ENCODE measurements at regions not wholly inside any gene's neighbourhood (a gene's known extent, or its start where the extent isn't known, plus 50 kb on each side); places are given as distances from the start of the nearest gene placed in this dataset.
"Not testable (repeated sequence)": the region's sequence is repeated elsewhere in the genome, so short reads cannot be mapped to it uniquely, and the experiment has no call there.

DNA sequence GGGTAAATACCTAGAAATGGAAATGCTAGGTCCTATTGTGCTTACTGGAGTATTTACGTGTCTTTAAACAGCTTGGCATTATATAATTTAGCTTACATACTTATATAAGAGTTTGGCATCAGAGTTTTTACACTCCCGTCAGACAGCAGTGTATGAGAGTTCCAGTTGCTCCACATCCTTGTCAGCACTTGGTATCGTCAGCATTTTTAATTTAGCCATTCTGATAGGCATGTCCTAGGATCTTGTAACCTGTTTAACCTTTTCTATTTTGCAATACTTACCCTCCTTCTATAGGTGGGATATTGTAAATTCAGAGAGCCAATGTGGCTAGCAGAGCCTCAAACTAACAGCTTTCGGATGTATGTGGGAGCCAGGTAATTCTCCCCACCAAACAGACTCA lies 228.3 kb upstream of the EEF2KMT start:
- DNase-seq (no peak), ATAC-seq (no peak)
- Mint-ChIP-seq H3K27me3 (ENCODE audit: low read depth) (peaks cover 7% of the 10 kb centered on the region), H3K4me3 (no peak overlapping the region), H3K36me3 (ENCODE audit: insufficient read depth) (no peaks in the 10 kb centered on the region), H3K9me3 (peaks cover 8% of the 10 kb centered on the region), H3K4me1 (ENCODE audit: low read depth) (no peaks in the 10 kb centered on the region)

DNA sequence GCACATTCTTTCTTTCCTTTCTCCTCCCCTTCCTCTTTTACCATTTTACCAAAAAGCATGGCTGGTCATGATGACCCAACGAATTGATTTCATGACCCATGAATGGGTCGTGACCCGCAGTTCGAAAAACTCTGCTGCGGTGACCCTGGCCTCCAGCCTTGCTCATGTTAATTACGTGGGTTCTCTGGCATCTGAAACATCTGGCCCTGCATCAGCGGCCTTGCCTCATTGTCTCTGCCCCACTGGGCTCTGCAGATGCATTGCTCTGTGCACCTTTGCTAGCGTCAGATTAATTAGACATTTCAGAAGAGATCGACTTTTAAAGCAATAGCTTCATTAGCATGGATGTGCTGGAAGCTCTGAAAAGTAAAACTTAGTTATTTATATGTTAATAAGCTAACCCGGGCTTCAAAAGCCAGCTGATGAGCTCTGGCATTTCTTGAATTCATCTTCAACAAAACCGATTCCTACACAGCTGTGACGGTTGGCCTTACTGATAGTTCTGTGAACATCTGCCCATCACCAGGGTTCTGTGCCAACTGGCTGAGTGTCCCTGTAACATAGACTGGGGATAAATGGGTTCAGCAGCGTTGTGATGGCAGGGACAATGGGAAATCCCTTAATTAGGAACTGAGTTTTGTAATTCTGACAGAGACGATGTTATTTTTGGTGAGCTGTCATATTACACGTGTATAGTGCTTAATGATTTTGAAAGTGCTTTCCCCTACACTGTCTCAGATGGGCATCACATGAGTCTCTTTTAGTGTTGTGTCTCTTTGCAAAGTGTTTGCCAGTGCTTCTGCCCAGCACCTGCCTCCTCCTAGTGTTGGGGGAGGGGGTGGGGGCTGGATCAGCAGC lies 225.9 kb upstream of the EEF2KMT start:
- H3K9me3 Mint-ChIP-seq = peaks cover 11% of the 10 kb centered on the region
- no peak overlapping the region for H3K4me3 Mint-ChIP-seq
- no peaks in the 10 kb centered on the region for H3K36me3 Mint-ChIP-seq (ENCODE audit: insufficient read depth)
- no peak for DNase-seq
- no peak for ATAC-seq
- H3K27me3 Mint-ChIP-seq (ENCODE audit: low read depth) = peaks cover 7% of the 10 kb centered on the region
- H3K4me1 Mint-ChIP-seq (ENCODE audit: low read depth) = no peaks in the 10 kb centered on the region

- Mint-ChIP-seq H3K36me3 (ENCODE audit: insufficient read depth) (no peaks in the 10 kb centered on the region), H3K4me3 (no peak overlapping the region), H3K9me3 (peaks cover 11% of the 10 kb centered on the region), H3K4me1 (ENCODE audit: low read depth) (no peaks in the 10 kb centered on the region), H3K27me3 (ENCODE audit: low read depth) (peaks cover 7% of the 10 kb centered on the region)
- ATAC-seq = no peak
- DNase-seq = no peak
These were observed 224.3 kb upstream of the EEF2KMT start for GRCh38 chr16:5321930-5322329.

DNA sequence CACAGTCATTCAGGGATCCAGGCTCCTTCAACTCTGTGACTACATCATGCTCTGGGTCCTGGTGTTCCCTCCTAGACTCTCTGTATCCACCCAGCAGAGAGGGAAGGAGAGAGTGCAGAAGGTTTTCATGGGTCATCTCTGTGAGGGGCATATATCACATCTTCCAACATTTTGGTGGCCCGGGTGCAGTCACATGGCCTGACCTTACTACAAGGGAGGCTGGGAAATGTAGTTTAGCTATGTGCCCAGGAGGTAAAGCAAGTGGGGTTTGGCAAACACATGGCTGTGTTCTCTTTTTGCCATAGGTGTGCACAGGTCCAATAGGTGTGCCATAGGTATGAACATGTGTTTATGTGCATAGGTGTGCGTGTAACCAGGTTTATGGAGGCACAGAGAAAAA lies 222.2 kb upstream of the EEF2KMT start:
- H3K4me1 Mint-ChIP-seq (ENCODE audit: low read depth) = no peaks in the 10 kb centered on the region
- no peak for ATAC-seq
- no peak overlapping the region for H3K4me3 Mint-ChIP-seq

DNA sequence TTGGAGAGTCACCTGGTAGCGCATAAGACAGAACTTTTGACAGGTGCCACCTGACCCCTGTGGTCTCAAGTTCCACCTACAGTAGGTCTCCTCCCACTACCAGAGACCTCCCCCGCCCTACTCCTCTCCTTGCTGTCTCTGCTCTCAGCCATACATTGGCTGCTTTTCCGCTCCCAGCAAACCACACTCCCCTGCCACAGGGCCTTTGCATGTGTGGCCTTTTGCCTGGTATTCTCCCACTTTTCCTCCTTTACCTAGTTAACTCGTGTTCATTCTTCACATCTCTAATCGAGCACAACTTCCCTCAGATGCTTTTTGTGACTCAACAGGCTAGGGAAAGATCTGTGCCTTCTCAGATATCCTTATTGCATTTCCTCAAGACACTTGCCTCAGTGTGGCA lies 218.3 kb upstream of the EEF2KMT start:
- H3K36me3 Mint-ChIP-seq (ENCODE audit: insufficient read depth) = no peaks in the 10 kb centered on the region
- ATAC-seq = no peak
- no peak overlapping the region for H3K4me3 Mint-ChIP-seq
- H3K27me3 Mint-ChIP-seq (ENCODE audit: low read depth) = no peaks in the 10 kb centered on the region
- peaks cover 3% of the 10 kb centered on the region for H3K9me3 Mint-ChIP-seq
- no peak for DNase-seq
- H3K4me1 Mint-ChIP-seq (ENCODE audit: low read depth) = no peaks in the 10 kb centered on the region

More for the DNA sequence above, 222.2 kb upstream of the EEF2KMT start:
- no peak for DNase-seq
- H3K36me3 Mint-ChIP-seq (ENCODE audit: insufficient read depth) = no peaks in the 10 kb centered on the region
- H3K27me3 Mint-ChIP-seq (ENCODE audit: low read depth) = peaks cover 3% of the 10 kb centered on the region
- H3K9me3 Mint-ChIP-seq = peaks cover 6% of the 10 kb centered on the region

DNA sequence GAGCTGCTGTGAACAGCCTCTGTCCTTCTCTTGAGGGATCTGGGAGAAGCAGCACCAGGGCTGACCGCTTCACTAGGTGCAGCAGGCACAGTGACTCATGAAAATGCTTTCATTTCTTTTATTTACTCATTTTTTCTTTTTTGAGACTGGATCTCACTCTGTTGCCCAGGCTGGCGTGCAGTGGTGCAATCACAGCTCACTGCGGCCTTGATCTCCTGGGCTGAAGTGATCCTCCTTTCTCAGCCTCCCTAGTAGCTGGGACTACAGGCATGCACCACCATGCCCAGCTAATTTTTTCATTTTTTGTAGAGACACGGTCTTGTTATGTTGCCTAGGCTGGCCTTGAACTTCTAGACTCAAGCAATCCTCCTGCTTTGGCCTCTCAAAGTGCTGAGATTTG lies 216.8 kb upstream of the EEF2KMT start:
- Mint-ChIP-seq H3K27me3 (ENCODE audit: low read depth) (no peaks in the 10 kb centered on the region), H3K4me3 (no peak overlapping the region), H3K4me1 (ENCODE audit: low read depth) (no peaks in the 10 kb centered on the region), H3K9me3 (no peaks in the 10 kb centered on the region), H3K36me3 (ENCODE audit: insufficient read depth) (no peaks in the 10 kb centered on the region)
- DNase-seq (no peak), ATAC-seq (no peak)

DNA sequence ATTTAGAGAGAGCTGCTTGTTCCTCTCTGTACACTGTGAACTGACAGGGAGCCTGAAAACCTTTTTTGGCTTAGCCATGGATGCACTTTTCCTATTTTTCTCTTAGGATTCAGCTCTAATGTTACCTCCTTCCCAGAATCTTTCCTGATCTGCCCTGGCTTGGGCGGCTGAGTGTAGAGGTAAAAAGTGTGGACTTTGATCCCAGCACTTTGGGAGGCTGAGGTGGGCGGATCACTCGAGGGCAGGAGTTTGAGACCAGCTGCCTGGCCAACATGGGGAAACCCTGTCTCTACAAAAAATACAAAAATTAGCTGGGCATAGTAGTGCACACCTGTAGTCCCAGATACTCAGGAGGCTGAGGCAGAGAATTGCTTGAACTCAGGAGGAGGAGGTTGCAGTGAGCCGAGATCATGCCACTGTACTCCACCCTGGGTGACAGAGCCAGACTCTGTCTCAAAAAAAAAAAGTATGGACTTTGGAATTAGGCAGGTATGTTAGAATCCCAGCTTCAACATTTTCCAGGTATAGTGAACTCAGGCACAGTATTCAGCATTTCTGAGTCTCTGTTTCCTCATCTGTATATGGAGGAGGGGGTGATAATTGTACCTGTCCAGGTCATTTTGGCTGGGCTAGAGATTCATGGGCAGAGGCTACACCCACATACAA lies 212.5 kb upstream of the EEF2KMT start:
- H3K27me3 Mint-ChIP-seq (ENCODE audit: low read depth) = peaks cover 4% of the 10 kb centered on the region

DNA sequence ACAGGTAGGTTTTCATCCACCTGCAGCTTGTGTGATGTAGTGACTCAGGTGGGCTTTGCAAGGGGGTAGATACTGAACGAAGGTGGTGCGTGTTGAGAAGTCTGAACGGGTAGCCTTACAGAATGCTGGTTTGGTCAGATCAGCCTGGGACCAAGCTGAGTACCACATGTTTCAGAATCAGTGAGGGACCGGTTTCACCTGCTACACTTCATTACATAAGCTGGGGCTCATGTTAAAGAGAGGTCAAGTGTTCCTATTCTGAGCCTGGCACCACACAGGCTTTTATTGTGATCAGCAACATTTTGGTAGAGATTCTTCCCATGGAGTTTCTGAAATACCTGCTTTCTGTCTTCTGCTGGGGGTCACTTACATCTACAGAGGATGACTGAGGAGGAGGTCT lies 207.4 kb upstream of the EEF2KMT start:
- ATAC-seq (no peak), DNase-seq (no peak)
- Mint-ChIP-seq H3K9me3 (peaks cover 16% of the 10 kb centered on the region), H3K4me3 (no peak overlapping the region), H3K27me3 (ENCODE audit: low read depth) (peaks cover 8% of the 10 kb centered on the region), H3K4me1 (ENCODE audit: low read depth) (no peaks in the 10 kb centered on the region), H3K36me3 (ENCODE audit: insufficient read depth) (no peaks in the 10 kb centered on the region)

More for the DNA sequence above, 212.5 kb upstream of the EEF2KMT start:
- no peaks in the 10 kb centered on the region for H3K4me1 Mint-ChIP-seq (ENCODE audit: low read depth)
- no peak for ATAC-seq
- DNase-seq = no peak
- H3K4me3 Mint-ChIP-seq = no peak overlapping the region
- no peaks in the 10 kb centered on the region for H3K36me3 Mint-ChIP-seq (ENCODE audit: insufficient read depth)
- H3K9me3 Mint-ChIP-seq = peaks cover 8% of the 10 kb centered on the region

DNA sequence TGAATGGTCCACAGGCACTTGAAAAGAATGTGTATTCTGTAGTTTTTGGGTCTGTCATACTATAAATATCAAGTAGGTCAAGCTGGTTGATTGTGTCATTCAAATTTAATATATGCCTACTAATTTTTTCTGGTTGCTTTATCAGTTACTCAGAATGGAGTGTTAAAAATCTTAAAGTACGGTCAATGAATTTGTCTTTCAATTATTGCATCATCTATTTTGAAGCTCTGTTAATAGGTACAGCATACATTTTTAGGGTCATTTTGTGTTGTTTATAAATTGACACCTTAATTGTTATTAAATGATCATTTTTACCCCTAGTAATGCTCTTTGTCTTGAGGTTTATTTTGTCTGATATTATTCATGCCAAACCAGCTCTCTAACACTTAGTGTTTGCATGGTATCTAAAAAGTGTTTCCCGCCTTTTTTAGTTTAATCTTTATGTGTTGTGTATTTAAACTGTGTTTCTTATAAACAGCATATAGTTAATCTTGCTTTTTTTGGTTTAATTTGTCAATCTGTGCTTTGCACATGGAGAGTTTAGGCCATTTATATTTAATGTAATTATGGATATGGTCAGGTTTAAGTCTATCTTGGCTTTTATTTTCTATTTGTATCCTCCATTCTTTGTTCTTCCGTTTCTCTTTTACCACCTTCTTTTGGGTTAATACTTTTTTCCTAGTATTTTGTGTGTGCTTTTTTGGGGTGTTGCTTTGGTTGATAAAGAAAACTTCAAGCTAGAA lies 204.9 kb upstream of the EEF2KMT start:
- H3K4me3 Mint-ChIP-seq = no peak overlapping the region
- no peaks in the 10 kb centered on the region for H3K36me3 Mint-ChIP-seq (ENCODE audit: insufficient read depth)
- no peaks in the 10 kb centered on the region for H3K4me1 Mint-ChIP-seq (ENCODE audit: low read depth)
- ATAC-seq (no peak), DNase-seq (no peak)
- peaks cover 10% of the 10 kb centered on the region for H3K27me3 Mint-ChIP-seq (ENCODE audit: low read depth)
- peaks cover 9% of the 10 kb centered on the region for H3K9me3 Mint-ChIP-seq

- no peak overlapping the region for H3K4me3 Mint-ChIP-seq
- DNase-seq (no peak), ATAC-seq (no peak)
- H3K4me1 Mint-ChIP-seq (ENCODE audit: low read depth) = no peaks in the 10 kb centered on the region
- H3K27me3 Mint-ChIP-seq (ENCODE audit: low read depth) = peaks cover 9% of the 10 kb centered on the region
- peaks cover 7% of the 10 kb centered on the region for H3K9me3 Mint-ChIP-seq
- no peaks in the 10 kb centered on the region for H3K36me3 Mint-ChIP-seq (ENCODE audit: insufficient read depth)
These were observed 200.6 kb upstream of the EEF2KMT start for GRCh38 chr16:5298202-5298601.

DNA sequence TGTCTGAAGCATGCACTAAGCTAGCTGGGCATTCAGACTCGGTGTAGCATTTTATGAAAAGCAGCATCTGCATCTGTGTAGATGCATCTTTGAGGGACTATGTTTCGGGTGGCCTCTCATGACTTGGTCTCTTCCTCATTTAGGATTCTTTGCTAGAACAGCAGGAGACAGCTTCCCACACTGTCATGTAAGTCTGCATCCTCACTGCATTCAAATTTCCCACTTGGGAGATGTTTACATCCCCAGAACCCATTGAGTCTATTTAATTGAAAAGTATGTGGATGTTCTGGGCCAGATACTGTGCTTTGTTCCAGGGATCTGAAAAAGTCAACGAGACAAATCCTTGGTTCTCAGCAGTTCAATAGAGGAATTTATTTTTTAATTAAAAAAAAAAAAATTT lies 198.6 kb upstream of the EEF2KMT start:
- no peaks in the 10 kb centered on the region for H3K9me3 Mint-ChIP-seq
- H3K4me3 Mint-ChIP-seq = no peak overlapping the region
- no peaks in the 10 kb centered on the region for H3K36me3 Mint-ChIP-seq (ENCODE audit: insufficient read depth)
- no peaks in the 10 kb centered on the region for H3K4me1 Mint-ChIP-seq (ENCODE audit: low read depth)
- ATAC-seq = no peak
- DNase-seq = no peak
- H3K27me3 Mint-ChIP-seq (ENCODE audit: low read depth) = peaks cover 7% of the 10 kb centered on the region

- not testable (repeated sequence) for H3K27me3 Mint-ChIP-seq (ENCODE audit: low read depth)
These were observed 197.7 kb upstream of the EEF2KMT start for GRCh38 chr16:5295304-5295703.

DNA sequence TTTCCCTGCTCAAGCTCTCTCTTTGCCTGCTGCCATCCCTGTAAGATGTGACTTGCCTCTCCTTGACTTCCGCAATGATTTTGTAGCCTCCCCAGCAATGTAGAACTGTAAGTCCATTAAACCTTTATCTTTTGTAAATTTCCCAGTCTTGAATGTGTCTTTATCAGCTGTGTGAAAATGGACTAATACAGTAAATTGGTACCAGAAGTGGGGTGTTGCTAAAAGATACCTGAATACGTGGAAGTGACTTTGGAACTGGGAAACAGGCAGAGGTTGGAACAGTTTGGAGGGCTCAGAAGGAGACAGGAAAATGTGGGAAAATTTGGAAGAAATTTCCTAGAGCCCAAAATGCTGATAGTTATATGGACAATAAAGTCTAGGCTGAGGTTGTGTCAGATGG lies 184.6 kb upstream of the EEF2KMT start:
- not testable (repeated sequence) for DNase-seq; H3K4me3 Mint-ChIP-seq; H3K27me3 Mint-ChIP-seq (ENCODE audit: low read depth); H3K4me1 Mint-ChIP-seq (ENCODE audit: low read depth); H3K36me3 Mint-ChIP-seq (ENCODE audit: insufficient read depth); ATAC-seq
- H3K9me3 Mint-ChIP-seq = peaks cover 47% of the 10 kb centered on the region

More at GRCh38 chr16:5295304-5295703, 197.7 kb upstream of the EEF2KMT start:
- H3K9me3 Mint-ChIP-seq; H3K36me3 Mint-ChIP-seq (ENCODE audit: insufficient read depth); H3K4me1 Mint-ChIP-seq (ENCODE audit: low read depth); ATAC-seq; DNase-seq; H3K4me3 Mint-ChIP-seq: not testable (repeated sequence)

- DNase-seq (no peak), ATAC-seq (no peak)
- H3K9me3 Mint-ChIP-seq = no peaks in the 10 kb centered on the region
- no peaks in the 10 kb centered on the region for H3K36me3 Mint-ChIP-seq (ENCODE audit: insufficient read depth)
- no peak overlapping the region for H3K4me3 Mint-ChIP-seq
- H3K27me3 Mint-ChIP-seq (ENCODE audit: low read depth) = peaks cover 26% of the 10 kb centered on the region
- no peaks in the 10 kb centered on the region for H3K4me1 Mint-ChIP-seq (ENCODE audit: low read depth)
These were observed 159.9 kb upstream of the EEF2KMT start for GRCh38 chr16:5257462-5257861.
